KMS-11 (cell line): ENCODE measurements at regions not wholly inside any gene's neighbourhood (a gene's known extent, or its start where the extent isn't known, plus 50 kb on each side); places are given as distances from the start of the nearest gene placed in this dataset.

ENCODE experiments used
- H2AFZ ChIP-seq: fragments of 200-600 bp; sonication (generic); 2 replicates; pipeline ENCODE4 v1.6.1; 2016; ENCODE audit warnings: antibody characterized with exemption, mixed run types, low read depth
- H3K27ac ChIP-seq: fragments of 200-600 bp; sonication (generic); 2 replicates; pipeline ENCODE4 v1.6.1; 2016; ENCODE audit warnings: mild to moderate bottlenecking, mixed run types
- H3K27me3 ChIP-seq: fragments of 200-600 bp; sonication (generic); 2 replicates; pipeline ENCODE4 v1.6.1; 2017; ENCODE audit warnings: mild to moderate bottlenecking, low read depth, mixed run types, moderate library complexity; ENCODE audit not compliant: insufficient read depth
- H3K36me3 ChIP-seq: fragments of 200-600 bp; sonication (generic); 2 replicates; pipeline ENCODE4 v1.6.1; 2017; ENCODE audit warnings: mild to moderate bottlenecking, mixed run types; ENCODE audit not compliant: insufficient read depth
- H3K4me1 ChIP-seq: fragments of 200-600 bp; sonication (generic); 2 replicates; pipeline ENCODE4 v1.6.1; 2016; ENCODE audit warnings: mild to moderate bottlenecking, low read depth, mixed run types; ENCODE audit not compliant: poor library complexity, severe bottlenecking
- H3K4me2 ChIP-seq: fragments of 200-600 bp; sonication (generic); 2 replicates; pipeline ENCODE4 v1.7.0; 2016; ENCODE audit warnings: mild to moderate bottlenecking, mixed run types
- H3K4me3 ChIP-seq: fragments of 200-600 bp; sonication (generic); IDR thresholded peaks from 2 replicates; pipeline ENCODE4 v1.6.1; 2017; ENCODE audit warnings: low read depth, low read length, mixed read lengths; ENCODE audit not compliant: insufficient read depth
- H3K79me2 ChIP-seq: fragments of 200-600 bp; sonication (generic); 2 replicates; pipeline ENCODE4 v1.6.1; 2016; ENCODE audit warnings: low read depth, mixed run types; ENCODE audit not compliant: insufficient read depth
- H3K9ac ChIP-seq: fragments of 200-600 bp; sonication (generic); 2 replicates; pipeline ENCODE4 v1.6.1; 2016; ENCODE audit warnings: mild to moderate bottlenecking, mixed run types
- H4K20me1 ChIP-seq: fragments of 200-600 bp; sonication (generic); 2 replicates; pipeline ENCODE4 v1.6.1; 2016; ENCODE audit warnings: mild to moderate bottlenecking, mixed run types; ENCODE audit not compliant: insufficient read depth
- TF ChIP-seq, protein P1 (sequence below): fragments of 200-600 bp; sonication (generic); conservative IDR thresholded peaks from 2 replicates; pipeline ENCODE4 v1.6.1; 2017; ENCODE audit warnings: low read depth, mild to moderate bottlenecking, antibody characterized with exemption, low read length, moderate library complexity, mixed read lengths

DNA sequence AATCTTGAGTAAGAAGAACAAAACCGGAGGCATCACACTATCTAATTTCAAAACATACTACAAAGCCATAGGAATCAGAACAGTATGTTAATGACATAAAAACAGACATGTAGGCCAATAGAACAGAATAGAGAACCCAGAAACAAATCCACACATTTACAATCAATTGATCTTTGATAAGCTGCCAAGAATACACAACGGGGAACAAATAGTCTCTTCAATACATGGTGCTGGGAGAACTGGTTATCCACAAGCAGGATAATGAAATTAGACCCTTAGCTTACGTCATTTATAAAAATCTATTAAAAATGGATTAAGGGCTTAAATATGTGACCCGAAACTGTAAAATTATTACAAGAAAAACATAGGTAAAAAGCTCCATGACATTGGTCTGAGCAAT lies 417.7 kb downstream of the INSC start:
- H3K9ac ChIP-seq, result no peak overlapping the region
- H3K27me3 ChIP-seq, result no peaks in the 10 kb centered on the region
- no peak overlapping the region for H3K4me2 ChIP-seq
- no peaks in the 10 kb centered on the region for H3K36me3 ChIP-seq
- TF ChIP-seq, protein P1, sequence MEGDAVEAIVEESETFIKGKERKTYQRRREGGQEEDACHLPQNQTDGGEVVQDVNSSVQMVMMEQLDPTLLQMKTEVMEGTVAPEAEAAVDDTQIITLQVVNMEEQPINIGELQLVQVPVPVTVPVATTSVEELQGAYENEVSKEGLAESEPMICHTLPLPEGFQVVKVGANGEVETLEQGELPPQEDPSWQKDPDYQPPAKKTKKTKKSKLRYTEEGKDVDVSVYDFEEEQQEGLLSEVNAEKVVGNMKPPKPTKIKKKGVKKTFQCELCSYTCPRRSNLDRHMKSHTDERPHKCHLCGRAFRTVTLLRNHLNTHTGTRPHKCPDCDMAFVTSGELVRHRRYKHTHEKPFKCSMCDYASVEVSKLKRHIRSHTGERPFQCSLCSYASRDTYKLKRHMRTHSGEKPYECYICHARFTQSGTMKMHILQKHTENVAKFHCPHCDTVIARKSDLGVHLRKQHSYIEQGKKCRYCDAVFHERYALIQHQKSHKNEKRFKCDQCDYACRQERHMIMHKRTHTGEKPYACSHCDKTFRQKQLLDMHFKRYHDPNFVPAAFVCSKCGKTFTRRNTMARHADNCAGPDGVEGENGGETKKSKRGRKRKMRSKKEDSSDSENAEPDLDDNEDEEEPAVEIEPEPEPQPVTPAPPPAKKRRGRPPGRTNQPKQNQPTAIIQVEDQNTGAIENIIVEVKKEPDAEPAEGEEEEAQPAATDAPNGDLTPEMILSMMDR, result no peak
- no peak overlapping the region for H3K4me3 ChIP-seq
- no peaks in the 10 kb centered on the region for H3K4me1 ChIP-seq
- H3K79me2 ChIP-seq, result no peaks in the 10 kb centered on the region
- no peak overlapping the region for H2AFZ ChIP-seq
- H3K27ac ChIP-seq, result no peak overlapping the region
- H4K20me1 ChIP-seq, result no peaks in the 10 kb centered on the region

DNA sequence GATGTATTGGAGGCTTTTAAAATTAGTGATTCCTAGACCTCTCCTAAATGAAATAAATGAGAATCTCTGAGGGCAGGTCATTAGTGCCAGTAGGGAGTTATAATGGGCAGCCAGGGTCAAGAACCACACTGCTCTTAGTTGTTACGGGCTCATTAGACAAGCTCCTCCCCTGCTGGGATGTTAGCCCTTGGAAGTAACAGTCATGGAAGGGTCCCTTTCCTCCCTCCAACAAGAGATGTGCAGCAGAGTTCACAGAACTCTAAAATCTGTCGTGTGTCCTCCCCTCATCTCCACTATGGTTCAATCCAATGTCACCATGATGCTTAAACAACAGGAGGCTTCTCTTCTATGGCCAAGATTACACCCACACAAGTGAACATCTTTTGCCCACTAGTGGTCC lies 419.5 kb downstream of the INSC start:
- Histone ChIP-seq H3K79me2 (no peaks in the 10 kb centered on the region), H3K36me3 (no peaks in the 10 kb centered on the region), H2AFZ (no peak overlapping the region), H4K20me1 (no peaks in the 10 kb centered on the region), H3K4me2 (no peak overlapping the region), H3K27ac (no peak overlapping the region), H3K4me1 (no peaks in the 10 kb centered on the region), H3K27me3 (no peaks in the 10 kb centered on the region), H3K9ac (no peak overlapping the region), H3K4me3 (no peak overlapping the region)
- TF ChIP-seq, protein P1, result no peak

DNA sequence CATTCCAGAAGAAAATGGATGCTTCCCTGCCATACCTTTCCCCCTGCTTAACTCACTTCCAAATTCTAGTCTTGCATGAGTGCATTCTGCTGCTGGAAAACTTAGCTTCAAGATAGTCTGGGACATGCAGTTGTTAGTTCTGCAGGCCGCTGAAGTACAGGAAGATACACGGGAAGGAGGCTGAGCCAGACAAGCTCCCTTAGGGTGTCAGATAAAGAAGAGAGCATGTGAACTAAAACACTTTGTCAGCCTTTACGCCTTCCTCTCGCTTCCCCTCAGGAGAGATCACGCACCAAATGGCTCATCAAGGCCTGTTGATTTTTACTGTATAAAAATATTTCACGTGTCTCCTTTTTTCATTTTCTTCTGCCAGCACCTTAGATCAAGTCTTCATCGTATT lies 420.7 kb downstream of the INSC start:
- Histone ChIP-seq H3K4me2 (no peak overlapping the region), H2AFZ (no peak overlapping the region), H3K36me3 (no peaks in the 10 kb centered on the region), H4K20me1 (no peaks in the 10 kb centered on the region), H3K9ac (no peak overlapping the region), H3K27ac (no peak overlapping the region), H3K4me1 (no peaks in the 10 kb centered on the region), H3K27me3 (no peaks in the 10 kb centered on the region), H3K79me2 (no peaks in the 10 kb centered on the region), H3K4me3 (no peak overlapping the region)
- TF ChIP-seq, protein P1, result no peak

DNA sequence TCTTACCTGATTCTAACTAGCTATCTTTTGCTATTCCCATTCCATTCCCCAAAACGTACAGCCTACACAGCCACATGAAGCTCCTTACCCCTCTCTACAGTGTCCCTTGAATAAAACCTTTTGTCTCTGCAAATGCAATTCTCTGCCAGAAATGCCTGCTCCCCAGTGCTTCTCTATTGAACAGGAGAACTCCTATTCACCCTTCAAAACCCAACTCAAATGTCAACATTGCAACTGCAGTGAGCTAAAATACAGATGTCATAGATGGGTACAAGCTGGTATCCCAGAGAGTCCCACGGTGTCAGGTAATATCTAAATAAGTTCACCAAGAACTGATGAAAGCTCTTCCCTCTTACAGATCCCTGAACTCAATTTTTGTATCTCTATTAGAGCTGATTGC lies 421.7 kb downstream of the INSC start:
- Histone ChIP-seq H3K36me3 (no peaks in the 10 kb centered on the region), H2AFZ (no peak overlapping the region), H4K20me1 (no peaks in the 10 kb centered on the region), H3K27me3 (no peaks in the 10 kb centered on the region), H3K79me2 (no peaks in the 10 kb centered on the region), H3K4me3 (no peak overlapping the region), H3K9ac (no peak overlapping the region), H3K4me2 (no peak overlapping the region), H3K27ac (no peak overlapping the region), H3K4me1 (no peaks in the 10 kb centered on the region)
- TF ChIP-seq, protein P1, result no peak

DNA sequence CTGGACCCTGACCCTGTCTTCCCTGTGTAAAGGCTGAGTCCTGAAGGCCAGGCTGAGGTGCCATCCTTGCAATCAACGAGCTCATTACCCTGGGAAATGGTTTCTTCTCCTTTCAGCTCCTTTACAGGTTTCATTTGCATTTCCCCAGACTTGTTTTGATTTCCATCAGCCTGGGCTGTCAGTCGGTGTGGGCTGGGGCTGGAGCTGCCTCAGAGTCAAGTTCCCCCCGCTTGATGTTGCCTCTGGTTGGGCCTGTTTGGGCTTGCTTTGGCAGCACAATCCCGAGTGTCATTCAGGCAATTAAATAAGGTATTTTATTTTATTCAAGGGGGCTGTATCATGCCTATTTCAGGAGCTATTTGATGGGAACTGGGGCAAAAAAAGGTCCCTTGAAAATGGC lies 424.9 kb downstream of the INSC start:
- Histone ChIP-seq H3K4me2 (no peak overlapping the region), H4K20me1 (no peaks in the 10 kb centered on the region), H3K27me3 (no peaks in the 10 kb centered on the region), H3K4me1 (no peaks in the 10 kb centered on the region), H3K36me3 (no peaks in the 10 kb centered on the region), H3K4me3 (no peak overlapping the region), H3K9ac (no peak overlapping the region), H2AFZ (no peak overlapping the region), H3K79me2 (no peaks in the 10 kb centered on the region), H3K27ac (no peak overlapping the region)
- TF ChIP-seq, protein P1, result no peak
